ENCODE measurements at regions not wholly inside any gene's neighbourhood (a gene's known extent, or its start where the extent isn't known, plus 50 kb on each side); places are given as distances from the start of the nearest gene placed in this dataset.
"Not testable (repeated sequence)": the region's sequence is repeated elsewhere in the genome, so short reads cannot be mapped to it uniquely, and the experiment has no call there.

- H3K4me3 ChIP-seq (ENCODE audit: low read depth, poor library complexity, severe bottlenecking) = no peak overlapping the region
- TF ChIP-seq CTCF (IDR thresholded peaks at IDR 0.05) (no peak), POLR2A (IDR thresholded peaks at IDR 0.05) (no peak)
- WGBS, 2 donors = 46 to 60% methylated on average over 3 of the region's 3 CpGs
- DNase-seq (ENCODE audit: low spot score in 2 of 2) = no peak
- intact Hi-C loops (cut with DNase I; ENCODE audit: low total_unique reads) = no loop called here
These were observed 305.1 kb upstream of the GOT2 start for GRCh38 chr16:59039066-59039720.

- TF ChIP-seq POLR2A (IDR thresholded peaks at IDR 0.05) (no peak), CTCF (IDR thresholded peaks at IDR 0.05) (no peak)
- intact Hi-C loops (cut with DNase I; ENCODE audit: low total_unique reads) = no loop called here
- WGBS, 2 donors = 83 to 85% methylated on average over 6 of the region's 6 CpGs
- H3K4me3 ChIP-seq (ENCODE audit: low read depth, poor library complexity, severe bottlenecking) = no peak overlapping the region
- no peak for DNase-seq (ENCODE audit: low spot score in 2 of 2)
These were observed 296.9 kb upstream of the GOT2 start for GRCh38 chr16:59030923-59031485.

- no peak for DNase-seq (ENCODE audit: low spot score in 2 of 2)
- H3K4me3 ChIP-seq (ENCODE audit: low read depth, poor library complexity, severe bottlenecking) = no peak overlapping the region
- TF ChIP-seq POLR2A (IDR thresholded peaks at IDR 0.05) = no peak
- TF ChIP-seq CTCF (IDR thresholded peaks at IDR 0.05) = no peak
- intact Hi-C loops (cut with DNase I; ENCODE audit: low total_unique reads) = no loop called here
- WGBS, 2 donors = 76 to 85% methylated on average over 7 of the region's 7 CpGs
These were observed 287.6 kb upstream of the GOT2 start for GRCh38 chr16:59021751-59022150.

- no peak overlapping the region for H3K4me3 ChIP-seq (ENCODE audit: low read depth, poor library complexity, severe bottlenecking)
- TF ChIP-seq CTCF (IDR thresholded peaks at IDR 0.05) (no peak), POLR2A (IDR thresholded peaks at IDR 0.05) (no peak)
- WGBS, 2 donors = 81 to 83% methylated on average over 6 of the region's 6 CpGs
- no peak for DNase-seq (ENCODE audit: low spot score in 2 of 2)
- intact Hi-C loops (cut with DNase I; ENCODE audit: low total_unique reads) = no loop called here
These were observed 279.8 kb upstream of the GOT2 start for GRCh38 chr16:59013930-59014329.

- intact Hi-C loops (cut with DNase I; ENCODE audit: low total_unique reads) = no loop called here
- no peak for DNase-seq (ENCODE audit: low spot score in 2 of 2)
- WGBS, 2 donors = 70 to 73% methylated on average over 5 of the region's 5 CpGs
- no peak overlapping the region for H3K4me3 ChIP-seq (ENCODE audit: low read depth, poor library complexity, severe bottlenecking)
- TF ChIP-seq POLR2A (IDR thresholded peaks at IDR 0.05) (no peak), CTCF (IDR thresholded peaks at IDR 0.05) (no peak)
These were observed 265.6 kb upstream of the GOT2 start for GRCh38 chr16:58999762-59000161.

- 64 to 70% methylated on average over 6 to 8 of the region's 8 CpGs for whole genome bisulfite sequencing, 2 donors
- H3K4me3 ChIP-seq (ENCODE audit: low read depth, poor library complexity, severe bottlenecking); intact Hi-C loops (cut with DNase I; ENCODE audit: low total_unique reads); DNase-seq (ENCODE audit: low spot score in 2 of 2): not testable (repeated sequence)
These were observed 258.6 kb upstream of the GOT2 start for GRCh38 chr16:58992755-58993154.

DNA sequence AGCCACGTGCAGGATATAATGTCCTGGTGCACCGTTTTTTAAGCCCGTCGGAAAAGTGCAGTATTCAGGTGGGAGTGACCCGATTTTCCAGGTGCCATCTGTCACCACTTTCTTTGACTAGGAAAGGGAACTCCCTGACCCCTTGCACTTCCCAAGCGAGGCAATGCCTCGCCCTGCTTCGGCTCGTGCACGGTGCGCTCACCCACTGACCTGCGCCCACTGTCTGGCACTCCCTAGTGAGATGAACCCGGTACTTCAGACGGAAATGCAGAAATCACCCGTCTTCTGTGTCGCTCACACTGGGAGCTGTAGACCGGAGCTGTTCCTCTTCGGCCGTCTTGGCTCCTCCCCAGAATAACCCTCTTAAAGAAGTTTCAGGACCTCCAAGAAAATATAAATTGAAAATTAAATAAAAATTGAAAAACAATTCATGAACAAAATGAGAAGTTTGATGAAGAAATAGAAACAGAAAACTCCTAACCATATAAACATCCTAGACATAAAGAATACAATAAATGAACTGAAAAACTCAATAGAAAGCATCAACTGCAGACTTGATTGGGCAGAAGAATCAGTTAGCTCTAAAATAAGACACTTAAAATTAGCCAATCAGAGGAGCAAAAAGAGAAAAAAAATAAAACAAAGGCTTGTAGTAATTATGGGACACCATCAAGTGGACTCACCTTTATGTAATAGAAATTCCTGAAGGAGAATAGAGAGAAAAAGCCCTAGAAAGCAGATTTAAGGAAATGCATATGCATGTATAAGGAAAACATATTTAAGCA lies 249.3 kb upstream of the GOT2 start:
- intact Hi-C loops (cut with DNase I; ENCODE audit: low total_unique reads); DNase-seq (ENCODE audit: low spot score in 2 of 2); H3K4me3 ChIP-seq (ENCODE audit: low read depth, poor library complexity, severe bottlenecking): not testable (repeated sequence)
- 91 to 95% methylated on average over 19 of the region's 19 CpGs for WGBS, 2 donors

Data from lower leg skin (tissue), 4 donors.